Ureter (tissue), 1 donor: ENCODE measurements at regions not wholly inside any gene's neighbourhood (a gene's known extent, or its start where the extent isn't known, plus 50 kb on each side); places are given as distances from the start of the nearest gene placed in this dataset.

Experiments
- DNase-seq: peaks from one replicate; pipeline ENCODE4 v3.0.0-alpha.2; 2020; ENCODE audit warnings: low spot score
- donor health status: DM: yes; HTN: yes; CAD: no.

DNA sequence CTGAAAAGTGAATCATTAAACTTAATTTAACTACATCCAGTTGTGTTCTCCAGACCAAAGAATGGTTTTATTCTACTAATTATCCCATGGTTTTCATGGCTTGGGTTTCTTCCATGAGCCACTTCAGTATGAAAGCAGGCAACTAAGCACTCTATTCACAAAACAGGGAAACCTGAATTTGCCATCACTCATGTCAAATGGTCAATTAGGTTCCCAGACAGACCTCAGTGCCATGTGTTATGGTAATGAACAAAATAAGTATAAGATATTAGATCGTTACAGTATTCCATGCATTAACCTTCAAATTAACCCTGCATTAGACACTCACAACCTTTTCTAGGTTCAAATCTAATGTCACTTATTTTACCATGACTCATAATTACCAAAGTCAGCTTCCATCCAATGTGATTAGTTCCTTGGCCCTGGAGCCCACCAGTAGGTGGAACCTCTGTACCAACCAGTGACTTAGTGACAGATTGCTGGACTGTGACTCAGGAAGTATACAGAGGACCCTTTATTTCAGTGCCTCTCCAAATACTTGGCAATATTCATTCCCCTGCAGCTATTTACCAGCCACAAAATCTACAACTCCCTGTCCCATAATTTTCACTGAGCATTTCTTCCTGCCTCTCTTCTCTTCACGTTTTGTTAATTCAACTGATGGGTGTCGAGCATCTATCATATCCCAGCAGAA lies 1270.2 kb upstream of the SORCS1 start:
- no peak for DNase-seq

DNA sequence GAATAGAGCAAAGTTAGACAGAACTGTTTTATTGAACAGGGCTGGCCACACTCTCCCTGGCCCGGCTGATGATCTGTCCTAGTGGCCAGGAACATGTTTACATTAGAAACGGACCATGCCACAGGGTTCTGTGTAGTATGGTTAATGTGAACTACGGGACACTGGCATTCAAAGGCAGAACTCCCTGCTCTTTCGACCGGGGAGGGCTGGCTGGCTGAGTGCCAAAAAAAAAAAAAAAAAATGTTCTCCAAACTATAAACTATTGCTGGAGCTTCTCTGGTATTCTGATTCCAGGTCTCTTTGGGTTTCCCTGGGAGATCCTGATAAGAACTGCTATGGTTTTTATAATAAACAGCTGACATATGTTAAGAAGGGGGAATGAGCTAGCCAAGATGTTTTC lies 1262.6 kb upstream of the SORCS1 start:
- DNase-seq, result no peak

DNA sequence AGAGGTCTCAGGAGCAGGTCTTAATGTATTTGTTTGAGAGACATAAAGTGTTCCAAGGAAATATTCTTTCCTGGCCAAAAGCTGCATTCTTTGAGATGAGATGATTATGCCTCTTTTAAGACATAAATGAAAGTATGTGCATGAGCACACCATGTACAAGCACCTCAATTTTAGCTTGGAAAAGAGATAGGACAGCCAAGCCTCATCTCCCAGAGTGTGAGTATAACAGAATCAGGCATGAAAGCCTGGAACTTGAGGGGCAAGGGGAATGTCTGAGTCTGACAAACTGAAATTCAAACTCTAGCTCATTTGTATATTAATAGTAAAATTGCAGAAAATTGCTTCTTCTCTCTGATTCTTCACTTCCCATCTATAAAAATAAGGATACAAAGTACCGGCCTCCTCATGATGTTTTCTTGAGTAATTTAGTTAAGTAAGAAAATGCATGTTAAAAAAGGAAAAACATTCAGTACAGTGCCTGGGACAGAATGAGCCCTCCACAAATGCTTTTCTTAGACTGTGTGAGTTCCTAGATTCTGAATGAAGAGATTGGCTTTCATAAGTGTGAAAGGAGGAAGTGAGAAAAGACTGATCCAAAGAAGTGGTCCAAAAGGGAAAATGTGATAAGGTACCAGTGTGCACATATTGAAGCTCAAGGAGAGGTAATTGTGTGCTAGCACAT lies 1260.9 kb upstream of the SORCS1 start:
- DNase-seq, result no peak

DNA sequence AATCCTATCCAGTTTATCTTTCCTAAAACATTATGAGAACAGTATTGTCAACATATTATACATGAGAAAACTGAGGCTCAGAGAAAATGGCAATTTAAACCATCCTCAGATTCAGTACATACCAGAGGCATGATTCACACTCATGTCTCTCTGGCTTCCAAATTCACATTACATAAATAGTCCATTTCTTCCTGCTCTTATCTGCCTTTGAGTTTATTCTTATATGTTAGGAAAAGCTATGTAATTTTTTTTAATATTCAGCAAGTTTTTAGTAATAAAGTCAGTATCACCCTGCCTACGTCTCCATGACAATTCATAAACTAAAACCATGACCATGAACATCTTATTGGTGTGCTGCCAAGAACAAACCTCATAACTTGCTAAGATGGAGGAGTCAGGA lies 1260.2 kb upstream of the SORCS1 start:
- no peak for DNase-seq

DNA sequence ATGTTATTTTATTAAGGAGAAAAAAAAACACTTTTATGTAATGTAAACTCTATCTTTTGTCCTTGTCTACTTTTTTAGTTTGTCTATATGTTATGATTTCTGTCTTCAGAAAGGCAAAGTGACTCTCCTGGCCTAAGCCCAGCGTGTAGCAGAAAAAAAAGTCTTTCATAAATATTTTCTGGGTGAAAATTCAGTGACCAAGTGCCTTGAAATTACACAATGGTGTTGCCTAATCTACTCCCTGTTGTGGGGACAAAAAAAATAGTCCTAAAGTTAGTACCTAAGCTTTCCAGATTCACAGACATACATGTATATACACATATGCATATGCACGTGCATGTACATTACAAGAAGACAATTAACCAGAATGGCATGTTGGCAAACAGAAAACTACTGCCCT lies 1257.8 kb upstream of the SORCS1 start:
- no peak for DNase-seq

DNA sequence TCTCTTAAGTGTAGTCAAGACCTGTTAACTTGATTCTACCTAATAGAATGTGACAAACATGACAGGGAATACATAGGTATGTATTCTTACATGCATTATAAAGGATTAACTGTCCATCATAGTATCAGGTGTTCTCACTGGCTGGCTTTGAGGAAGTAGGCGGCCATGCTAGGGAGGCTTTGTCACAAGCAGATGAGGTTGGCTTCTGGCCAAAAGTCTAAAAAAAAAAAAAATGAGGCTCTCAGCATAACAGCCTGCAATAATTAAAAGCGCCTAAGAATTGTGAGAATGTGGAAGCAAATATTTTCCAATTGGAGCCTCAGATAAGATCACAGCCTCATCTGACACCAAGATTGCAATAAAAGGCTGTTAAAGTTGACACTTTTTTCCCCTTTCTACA lies 1256.8 kb upstream of the SORCS1 start:
- no peak for DNase-seq

DNA sequence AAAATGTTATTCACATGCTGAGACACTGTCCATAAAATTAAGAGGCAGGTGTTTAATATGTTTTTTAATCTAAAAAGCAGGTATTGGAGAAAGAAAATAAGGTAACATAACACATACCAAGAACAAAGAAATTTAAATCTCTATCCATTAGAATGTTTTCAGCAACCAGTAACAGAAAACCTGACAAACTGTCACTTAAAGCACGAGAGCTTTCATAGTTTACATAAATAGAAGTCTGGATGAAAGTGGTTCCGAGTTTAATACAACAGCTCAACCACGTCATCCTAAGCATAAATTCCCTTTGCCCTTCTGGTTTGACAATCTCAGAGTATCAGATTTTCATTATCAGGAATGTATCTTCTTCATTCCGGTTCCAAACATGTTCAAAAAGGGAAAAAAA lies 1249.4 kb upstream of the SORCS1 start:
- DNase-seq, result no peak

DNA sequence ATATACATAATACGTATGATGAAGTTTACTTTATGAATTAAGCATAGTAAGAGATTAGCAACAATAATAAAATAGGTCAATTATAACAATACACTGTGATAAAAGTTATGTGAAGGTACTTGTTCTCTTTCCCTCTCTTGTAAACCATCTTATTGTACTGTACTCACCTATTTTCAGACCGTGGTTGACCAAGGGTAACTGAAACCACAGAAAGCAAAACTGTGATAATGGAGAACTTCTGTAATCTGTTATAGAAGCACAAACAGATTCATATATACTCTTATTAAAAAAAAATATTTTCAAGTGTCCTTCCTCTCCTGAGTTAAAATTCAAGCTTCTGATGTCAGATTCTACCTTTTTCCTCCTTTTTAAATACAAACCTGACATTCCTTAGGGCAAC lies 1247.8 kb upstream of the SORCS1 start:
- DNase-seq, result no peak

DNA sequence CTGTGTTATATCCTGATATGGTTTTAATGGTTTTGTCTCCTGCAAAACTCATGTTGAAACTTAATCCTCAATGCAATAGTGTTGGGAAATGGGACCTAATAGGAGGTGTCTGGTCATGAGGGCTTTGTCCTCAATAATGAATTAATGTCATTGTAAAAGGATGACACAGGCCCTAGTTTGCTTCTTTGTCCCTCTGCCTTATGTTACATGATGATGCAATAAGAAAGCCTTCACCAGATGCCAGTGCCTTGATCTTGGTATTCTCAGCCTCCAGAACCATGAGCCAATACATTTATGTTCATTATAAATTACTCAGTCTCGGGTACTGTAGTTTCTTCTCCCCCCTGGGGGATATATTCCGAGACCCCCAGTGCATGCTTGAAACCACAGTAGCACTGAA lies 1247.4 kb upstream of the SORCS1 start:
- DNase-seq, result no peak

DNA sequence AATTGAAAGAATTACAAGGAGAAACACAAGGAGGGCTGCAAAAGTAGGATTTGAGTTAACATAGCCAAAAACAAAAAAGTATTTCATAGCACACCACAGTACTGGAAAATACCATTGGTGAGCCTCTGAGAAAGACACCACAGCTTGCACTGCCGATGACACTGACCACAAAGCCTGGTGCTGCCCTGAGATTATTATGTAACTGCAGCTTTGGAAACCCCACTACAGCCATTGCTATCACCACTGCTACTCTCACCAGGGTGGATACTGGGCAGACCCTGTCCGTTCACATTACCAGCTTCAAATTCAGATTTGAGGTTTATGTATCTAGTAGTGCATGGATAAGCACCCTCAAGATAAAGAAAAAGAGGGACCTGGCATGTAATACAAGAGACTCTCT lies 1246.7 kb upstream of the SORCS1 start:
- DNase-seq, result no peak

DNA sequence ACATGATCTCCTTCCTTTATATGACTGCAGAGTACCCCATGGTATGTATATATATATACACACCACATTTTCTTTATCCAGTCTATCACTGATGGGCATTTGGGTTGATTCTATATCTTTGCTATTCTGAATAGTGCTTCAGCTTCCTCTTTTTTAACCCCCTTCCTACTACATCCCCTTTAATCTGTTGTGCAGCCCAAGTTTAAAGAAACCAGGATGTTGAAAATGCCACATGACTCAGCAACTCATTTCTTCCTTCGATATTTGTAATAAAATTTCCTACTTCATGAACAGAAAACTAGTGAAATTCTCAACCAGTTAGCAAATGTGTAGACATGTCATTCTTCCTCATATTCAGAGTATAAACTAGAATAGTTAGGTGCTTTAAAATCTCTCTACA lies 1245.7 kb upstream of the SORCS1 start:
- DNase-seq, result no peak

DNA sequence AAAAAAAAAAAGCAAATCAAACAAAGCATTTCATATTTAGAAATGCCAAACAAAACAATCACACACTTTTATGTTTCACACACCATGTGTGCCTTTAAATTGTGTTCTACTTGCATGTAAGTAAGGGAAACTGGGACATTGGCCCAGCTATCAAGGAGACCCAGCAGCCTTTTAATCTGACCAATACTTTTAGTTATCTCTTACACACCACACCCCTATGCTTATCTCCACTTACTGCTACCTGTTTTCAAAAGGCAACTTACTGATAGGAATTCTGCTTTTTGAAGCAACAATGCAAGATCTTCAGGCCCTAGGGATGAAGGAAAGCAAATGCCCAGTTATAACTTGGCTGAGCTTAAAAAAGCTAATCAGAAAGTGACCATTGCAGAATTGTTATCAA lies 1244.8 kb upstream of the SORCS1 start:
- DNase-seq, result no peak

DNA sequence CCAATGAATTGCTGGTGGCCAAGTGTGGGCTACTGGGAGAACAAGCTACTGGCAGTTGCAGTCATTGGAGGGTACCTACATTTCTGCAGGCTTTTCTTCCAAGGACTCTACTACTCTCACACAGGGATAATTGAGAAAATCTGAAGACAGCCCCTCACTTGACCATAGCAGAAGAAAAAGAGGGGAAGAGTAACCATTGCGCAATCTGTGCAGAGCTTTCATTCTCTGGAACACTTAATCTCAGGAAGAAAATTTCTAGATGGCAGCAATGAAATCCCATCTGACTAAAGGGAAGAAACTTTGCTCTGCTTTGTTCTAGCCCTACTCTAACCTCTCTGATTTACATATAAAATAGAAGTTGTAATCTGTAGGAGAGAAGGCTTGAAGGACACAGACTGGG lies 1239.6 kb upstream of the SORCS1 start:
- no peak for DNase-seq

DNA sequence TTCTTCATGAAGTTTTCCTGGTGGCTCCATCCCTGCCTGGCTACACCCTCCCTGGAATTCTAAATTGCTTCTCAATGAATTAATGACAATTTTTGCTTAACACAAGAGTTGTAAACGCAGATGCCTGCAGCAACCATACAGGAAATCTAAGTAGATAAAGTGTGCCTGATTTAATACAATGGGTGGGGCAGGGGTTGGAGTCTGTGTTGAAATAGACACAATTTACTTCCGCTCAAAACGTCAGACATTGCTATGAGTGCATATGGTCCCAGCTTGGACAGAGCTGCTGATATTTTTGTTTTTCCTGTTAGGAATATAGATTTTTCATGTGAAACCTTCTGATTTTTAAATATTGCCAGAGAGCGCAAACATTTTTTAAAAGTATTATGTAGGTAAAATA lies 1235.0 kb upstream of the SORCS1 start:
- DNase-seq, result no peak

DNA sequence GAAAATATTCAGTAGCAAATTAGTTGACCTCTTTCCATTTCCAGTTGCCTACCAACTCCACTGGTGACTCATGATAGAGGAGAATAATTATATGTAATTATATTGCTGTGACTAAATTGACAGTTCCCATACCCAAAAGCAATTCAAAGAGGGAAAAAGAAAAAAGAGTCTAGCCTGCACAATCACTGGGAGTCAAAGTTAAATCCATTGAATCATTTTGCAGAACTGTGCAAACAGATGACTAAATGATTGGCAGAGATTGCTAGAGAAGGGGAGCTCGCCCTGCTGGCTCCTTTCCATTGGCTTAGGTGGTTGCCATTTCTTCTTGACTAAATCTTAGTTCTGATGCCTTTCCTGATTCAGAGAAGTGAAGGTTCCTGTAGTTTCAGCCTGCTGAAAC lies 1228.6 kb upstream of the SORCS1 start:
- no peak for DNase-seq

DNA sequence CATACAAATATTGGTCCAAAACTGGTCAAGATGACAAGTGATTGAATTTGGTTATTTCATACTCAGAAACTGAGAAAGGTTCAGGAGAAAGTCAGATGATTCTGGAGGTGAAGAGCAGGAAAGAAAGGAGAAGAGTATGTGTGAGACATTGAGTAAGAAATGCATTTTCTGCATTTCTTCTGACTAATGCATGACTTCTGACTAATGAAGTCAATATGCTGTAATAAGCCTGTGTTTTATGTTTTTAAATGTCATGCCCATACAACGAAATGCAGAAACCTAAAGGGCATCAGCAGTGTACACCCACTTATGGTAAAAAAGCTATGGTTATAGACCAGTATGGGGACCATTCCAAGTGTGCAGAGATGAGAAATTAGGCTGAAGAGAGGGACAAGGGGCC lies 1227.8 kb upstream of the SORCS1 start:
- DNase-seq, result no peak

DNA sequence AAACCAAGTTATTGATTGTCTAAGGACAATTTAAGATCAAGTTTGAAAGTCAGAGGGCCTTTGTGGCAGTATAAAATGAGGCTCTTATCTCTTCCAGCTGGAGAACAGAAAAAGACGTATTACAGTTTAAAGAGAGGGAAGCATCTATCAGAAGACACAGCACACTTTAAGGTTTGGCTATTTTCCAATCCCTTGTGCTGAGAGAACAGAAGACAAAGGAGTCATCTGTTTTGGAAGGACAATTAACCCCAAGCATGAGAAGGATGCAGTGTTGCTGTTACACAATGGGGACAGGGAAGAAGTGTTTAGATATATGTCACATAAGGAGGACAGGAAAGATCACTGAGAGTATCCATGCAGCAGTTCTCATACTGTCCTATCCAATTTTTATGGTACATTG lies 1224.2 kb upstream of the SORCS1 start:
- no peak for DNase-seq

DNA sequence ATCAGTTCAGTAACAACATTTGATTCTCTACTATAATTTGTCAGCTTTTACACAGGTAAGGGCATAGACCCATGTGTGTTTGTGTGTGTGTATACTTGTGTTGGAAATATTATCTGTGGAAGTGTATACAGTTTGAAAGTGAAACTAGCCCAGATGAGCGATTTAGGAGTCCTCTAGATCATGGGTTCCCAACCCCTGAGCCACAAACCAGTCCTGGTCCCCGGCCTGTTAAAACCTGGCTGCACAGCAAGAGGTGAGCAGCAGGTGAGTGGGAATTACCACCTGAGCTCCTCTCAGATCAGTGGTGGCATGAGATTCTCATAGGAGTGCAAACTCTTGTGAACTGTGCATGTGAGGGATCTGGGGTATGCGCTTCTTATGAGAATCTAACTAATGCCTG lies 1221.5 kb upstream of the SORCS1 start:
- DNase-seq, result no peak

DNA sequence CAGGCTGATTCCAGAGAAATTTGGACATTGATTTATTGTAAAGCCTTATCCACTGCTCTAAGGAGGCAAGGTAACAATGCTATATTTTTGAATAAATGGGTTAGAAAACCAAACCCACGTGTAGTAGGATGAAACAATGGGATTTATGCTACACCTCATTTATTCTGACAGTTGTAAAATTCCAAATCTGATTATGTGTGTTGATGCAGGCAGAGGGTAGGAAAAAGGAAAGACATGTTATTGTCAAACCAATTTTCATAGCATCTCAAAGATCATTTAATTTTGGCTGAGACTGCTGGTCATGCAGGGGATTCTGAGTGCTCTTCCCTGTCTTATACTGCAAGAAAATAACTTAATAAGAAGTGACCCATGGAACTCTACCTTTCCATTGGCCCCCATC lies 1219.9 kb upstream of the SORCS1 start:
- no peak for DNase-seq

DNA sequence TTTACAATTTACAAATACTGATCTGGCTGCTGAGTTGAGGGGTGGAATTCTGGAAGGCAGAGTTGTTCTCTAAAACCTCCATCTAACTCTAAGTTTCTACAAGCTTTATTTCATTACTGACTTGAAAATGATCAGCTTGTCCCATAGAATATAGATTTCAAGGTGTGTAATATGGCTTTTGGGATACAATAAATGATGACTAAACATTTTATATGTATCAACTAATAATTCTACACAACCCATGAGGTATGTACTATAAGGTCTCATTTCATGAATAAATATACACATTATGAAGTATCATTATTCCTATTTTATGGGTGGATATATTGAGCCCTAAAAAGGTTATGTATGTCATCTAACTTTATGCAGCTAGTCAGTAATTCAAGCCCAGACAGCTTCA lies 1214.3 kb upstream of the SORCS1 start:
- DNase-seq, result no peak

DNA sequence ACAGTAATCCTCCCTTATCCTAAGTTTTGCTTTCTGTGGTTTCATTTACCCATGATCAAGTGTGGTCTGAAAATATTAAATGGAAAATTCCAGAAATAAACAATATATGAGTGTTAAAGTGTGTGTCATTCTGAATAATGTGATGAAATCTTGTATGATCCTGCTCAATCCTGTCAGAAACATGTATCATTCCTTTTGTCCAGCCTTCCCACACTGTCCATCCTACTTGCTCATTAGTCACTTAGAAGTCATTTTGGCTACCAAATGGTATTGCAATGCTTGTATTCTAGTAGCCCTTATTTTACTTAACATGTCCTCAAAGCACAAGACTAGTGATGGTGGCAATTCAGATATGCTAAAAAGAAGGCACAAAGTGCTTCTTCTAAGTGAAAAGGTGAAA lies 1211.2 kb upstream of the SORCS1 start:
- DNase-seq, result no peak

DNA sequence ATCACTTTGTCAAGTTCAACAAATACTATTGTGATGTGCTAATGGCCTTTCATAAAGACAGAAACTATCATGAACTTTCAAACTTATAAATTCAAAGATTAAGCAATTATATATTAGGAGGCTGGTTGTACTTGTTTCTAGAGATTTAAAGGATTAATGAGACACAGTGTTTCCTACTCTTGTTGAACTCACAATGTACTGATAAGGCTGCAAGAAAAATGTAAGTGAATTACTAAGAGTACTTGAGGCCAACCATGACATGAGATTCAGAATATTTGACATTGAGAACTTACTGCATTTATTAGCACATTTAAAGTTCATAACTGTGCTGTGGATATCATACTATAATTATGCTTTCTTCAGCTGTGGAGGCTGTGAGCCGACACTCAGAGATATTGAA lies 1210.5 kb upstream of the SORCS1 start:
- DNase-seq, result no peak

DNA sequence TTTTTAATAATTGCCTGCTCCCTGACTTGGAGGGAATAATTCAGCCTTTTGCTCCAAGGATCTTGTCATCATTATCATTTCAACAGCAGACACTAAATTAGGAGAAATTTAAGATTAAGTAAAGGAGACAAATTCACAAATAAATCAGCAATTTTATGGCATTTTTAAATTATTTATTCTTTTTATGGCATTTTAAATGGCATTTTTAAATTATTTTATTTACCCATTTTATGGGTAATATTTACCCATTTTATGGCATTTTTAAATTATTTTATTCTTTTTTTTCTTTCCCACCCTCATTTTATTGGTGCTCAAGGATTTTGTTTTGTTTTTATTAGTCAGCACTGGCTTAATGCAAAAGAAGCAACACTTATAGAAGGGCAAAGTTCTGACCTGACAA lies 1201.0 kb upstream of the SORCS1 start:
- no peak for DNase-seq

DNA sequence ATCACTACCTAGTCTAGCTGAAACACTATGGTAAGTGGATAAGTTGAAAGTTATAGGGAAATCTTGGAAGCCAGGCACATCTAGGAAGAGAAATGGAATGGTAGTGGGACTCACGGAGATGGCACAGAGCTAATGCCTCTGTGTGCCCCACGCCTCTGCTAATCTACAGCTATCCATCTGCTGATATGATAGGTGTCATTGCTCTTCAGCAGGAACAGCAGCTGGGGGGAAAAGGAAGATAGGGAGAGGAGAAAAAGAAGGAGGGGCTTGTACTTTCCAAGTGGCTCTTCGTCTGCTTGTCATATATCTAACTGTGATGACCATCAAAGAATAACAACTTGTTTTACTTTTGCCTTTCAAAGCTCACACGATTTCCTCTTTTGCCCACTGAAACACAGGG lies 1199.1 kb upstream of the SORCS1 start:
- no peak for DNase-seq
